GM19324 (cell line): ENCODE measurements at regions not wholly inside any gene's neighbourhood (a gene's known extent, or its start where the extent isn't known, plus 50 kb on each side); places are given as distances from the start of the nearest gene placed in this dataset.

ENCODE experiments used
- ATAC-seq: cut with Tn5 transposase; IDR thresholded peaks from one replicate; pipeline ENCODE4 v1.9.1; 2021; ENCODE audit warnings: mild to moderate bottlenecking, moderate library complexity; ENCODE audit not compliant: unreplicated experiment, low FRiP score

GRCh38 chr18:24995056-24995455, 356.9 kb downstream of the ZNF521 start:
- no peak for ATAC-seq

DNA sequence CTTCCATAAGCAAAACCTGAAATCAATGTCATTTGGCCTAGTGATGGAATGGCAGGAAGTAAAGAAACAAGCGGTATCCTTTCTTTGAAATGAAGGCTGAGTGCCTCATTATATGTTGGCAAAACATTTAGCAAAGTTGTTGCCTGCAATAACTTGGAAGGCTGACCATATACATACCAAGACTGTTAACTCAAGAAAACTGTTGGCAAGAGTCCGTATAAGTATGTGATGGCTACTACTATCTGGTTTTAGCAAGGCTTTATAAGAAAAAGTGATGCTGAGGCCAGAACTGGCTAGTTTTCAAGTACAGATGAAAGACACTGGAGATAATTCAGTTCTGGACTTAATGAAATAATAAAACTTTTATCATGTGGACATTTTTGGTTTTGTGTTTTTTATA, 356.2 kb downstream of the ZNF521 start:
- ATAC-seq = no peak

DNA sequence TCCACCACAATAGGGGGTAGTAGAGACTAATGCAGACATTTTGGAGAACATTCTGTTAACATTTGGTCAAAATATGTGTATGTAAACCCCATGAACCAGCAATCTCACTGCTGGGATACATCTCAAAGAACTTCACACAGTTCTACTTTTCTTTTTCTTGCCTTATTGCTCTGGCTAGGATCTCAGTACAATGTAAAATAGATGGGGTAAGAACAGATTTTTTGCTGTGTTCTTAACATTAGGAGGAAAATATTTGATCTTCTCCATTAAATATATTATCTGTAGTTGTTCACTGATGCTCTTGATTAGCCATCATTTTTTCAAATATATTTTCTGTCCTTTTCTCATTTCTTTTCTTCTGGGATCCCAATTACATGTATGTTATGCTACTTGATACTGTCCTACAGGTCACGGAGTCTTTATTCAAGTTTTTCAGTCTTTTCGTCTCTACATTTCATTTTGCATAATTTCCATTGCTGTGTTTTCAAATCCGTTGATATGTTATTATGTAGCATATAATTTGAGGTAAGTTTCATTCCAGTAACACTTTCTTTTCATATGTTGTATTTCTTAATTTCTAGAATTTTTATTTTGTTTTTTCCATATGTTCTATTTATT, 352.2 kb downstream of the ZNF521 start:
- no peak for ATAC-seq

GRCh38 chr18:25001803-25002202, 350.2 kb downstream of the ZNF521 start:
- no peak for ATAC-seq

- no peak for ATAC-seq
Measured at GRCh38 chr18:25005541-25006403, 346.2 kb downstream of the ZNF521 start.

DNA sequence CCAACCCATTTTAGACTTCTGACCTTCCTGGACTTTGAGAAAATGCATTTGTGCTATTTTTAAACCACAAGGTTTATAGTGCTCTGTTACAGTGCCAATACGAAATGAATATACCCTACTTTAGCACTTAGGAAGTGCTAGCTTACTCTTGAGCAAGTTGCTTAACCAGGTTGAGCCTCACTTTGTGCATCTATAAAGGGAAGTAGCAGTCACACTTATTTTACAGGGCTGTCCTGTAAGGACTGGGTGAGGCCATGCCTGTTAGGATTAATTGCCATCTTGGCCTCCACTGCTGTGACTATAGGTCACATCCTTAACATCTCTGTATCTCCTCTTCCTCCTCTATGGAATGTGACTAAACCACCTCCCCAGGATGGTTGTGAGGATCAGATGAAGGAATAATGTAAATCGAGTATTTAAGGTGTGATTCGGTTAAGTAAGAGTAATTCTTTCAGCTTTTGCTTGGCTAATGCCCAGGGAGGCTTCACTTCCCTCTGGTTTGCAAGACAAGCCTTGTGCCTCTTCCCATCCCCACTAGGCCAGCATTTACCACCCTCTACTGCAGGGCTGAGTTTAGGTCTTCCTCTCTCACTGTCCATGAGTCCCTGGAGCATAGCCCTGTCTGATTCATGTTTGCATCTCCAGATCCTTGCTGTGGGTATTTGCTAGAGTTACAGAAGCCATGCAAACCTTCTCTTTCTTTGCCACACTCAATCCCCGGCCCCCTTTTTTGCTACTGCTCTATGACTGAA, 341.2 kb downstream of the ZNF521 start:
- no peak for ATAC-seq
